ENCODE measurements at regions not wholly inside any gene's neighbourhood (a gene's known extent, or its start where the extent isn't known, plus 50 kb on each side); places are given as distances from the start of the nearest gene placed in this dataset.

DNA sequence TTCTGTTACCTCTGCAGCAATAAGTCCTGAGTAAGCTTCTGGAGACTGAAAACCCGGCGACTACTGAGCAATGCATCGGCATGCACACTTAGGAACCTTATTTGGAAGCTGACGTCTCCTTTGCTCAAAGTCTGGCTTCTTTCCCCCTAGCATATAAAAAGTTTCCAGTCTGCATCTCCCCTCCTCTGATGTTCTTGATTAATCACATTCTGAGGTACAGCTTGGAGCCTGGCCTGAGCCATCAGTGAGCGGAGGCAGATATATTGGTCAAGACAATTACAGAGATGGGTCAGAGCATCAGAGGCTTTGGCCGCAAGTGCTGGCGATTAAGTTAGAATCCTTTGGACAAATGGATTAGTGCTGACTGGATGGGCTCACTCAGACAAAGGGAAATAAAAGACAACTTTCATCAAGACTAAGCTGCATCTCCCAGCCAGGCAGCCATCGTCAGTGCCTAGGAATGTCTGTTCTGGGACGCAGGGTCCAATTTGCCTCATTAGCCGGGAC lies 140.7 kb downstream of the MTX3 start:
- no peak for TF ChIP-seq CSDC2 (CRISPR knock-in tag; IDR thresholded peaks at IDR 0.05)
- no peak for TF ChIP-seq PPARA (CRISPR knock-in tag; IDR thresholded peaks at IDR 0.05; ENCODE audit: borderline replicate concordance)
- no peak for TF ChIP-seq RARB (CRISPR knock-in tag; IDR thresholded peaks at IDR 0.05)
- TF ChIP-seq ZNF8 (CRISPR knock-in tag; IDR thresholded peaks at IDR 0.05), result no peak
- TF ChIP-seq ZFP3 (CRISPR knock-in tag; IDR thresholded peaks at IDR 0.05), result no peak
- TF ChIP-seq ZC3H10 (CRISPR knock-in tag; IDR thresholded peaks at IDR 0.05), result no peak
- TF ChIP-seq, protein P1, sequence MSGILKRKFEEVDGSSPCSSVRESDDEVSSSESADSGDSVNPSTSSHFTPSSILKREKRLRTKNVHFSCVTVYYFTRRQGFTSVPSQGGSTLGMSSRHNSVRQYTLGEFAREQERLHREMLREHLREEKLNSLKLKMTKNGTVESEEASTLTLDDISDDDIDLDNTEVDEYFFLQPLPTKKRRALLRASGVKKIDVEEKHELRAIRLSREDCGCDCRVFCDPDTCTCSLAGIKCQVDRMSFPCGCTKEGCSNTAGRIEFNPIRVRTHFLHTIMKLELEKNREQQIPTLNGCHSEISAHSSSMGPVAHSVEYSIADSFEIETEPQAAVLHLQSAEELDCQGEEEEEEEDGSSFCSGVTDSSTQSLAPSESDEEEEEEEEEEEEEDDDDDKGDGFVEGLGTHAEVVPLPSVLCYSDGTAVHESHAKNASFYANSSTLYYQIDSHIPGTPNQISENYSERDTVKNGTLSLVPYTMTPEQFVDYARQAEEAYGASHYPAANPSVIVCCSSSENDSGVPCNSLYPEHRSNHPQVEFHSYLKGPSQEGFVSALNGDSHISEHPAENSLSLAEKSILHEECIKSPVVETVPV (CRISPR knock-in tag; IDR thresholded peaks at IDR 0.05), result no peak
- no peak for TF ChIP-seq OSR1 (CRISPR knock-in tag; IDR thresholded peaks at IDR 0.05)
- TF ChIP-seq TCF4 (CRISPR knock-in tag; IDR thresholded peaks at IDR 0.05; ENCODE audit: borderline replicate concordance), result no peak
- TF ChIP-seq GLIS3 (CRISPR knock-in tag; IDR thresholded peaks at IDR 0.05), result no peak
- TF ChIP-seq ARNTL (CRISPR knock-in tag; IDR thresholded peaks at IDR 0.05; ENCODE audit: borderline replicate concordance, low read depth), result no peak
- TF ChIP-seq BACH2 (CRISPR knock-in tag; IDR thresholded peaks at IDR 0.05; ENCODE audit: borderline replicate concordance), result no peak
- TF ChIP-seq, protein P2, sequence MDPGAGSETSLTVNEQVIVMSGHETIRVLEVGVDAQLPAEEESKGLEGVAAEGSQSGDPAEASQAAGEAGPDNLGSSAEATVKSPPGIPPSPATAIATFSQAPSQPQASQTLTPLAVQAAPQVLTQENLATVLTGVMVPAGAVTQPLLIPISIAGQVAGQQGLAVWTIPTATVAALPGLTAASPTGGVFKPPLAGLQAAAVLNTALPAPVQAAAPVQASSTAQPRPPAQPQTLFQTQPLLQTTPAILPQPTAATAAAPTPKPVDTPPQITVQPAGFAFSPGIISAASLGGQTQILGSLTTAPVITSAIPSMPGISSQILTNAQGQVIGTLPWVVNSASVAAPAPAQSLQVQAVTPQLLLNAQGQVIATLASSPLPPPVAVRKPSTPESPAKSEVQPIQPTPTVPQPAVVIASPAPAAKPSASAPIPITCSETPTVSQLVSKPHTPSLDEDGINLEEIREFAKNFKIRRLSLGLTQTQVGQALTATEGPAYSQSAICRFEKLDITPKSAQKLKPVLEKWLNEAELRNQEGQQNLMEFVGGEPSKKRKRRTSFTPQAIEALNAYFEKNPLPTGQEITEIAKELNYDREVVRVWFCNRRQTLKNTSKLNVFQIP (CRISPR knock-in tag; IDR thresholded peaks at IDR 0.05; ENCODE audit: borderline replicate concordance, low read depth), result no peak
- TF ChIP-seq ESRRG (CRISPR knock-in tag; IDR thresholded peaks at IDR 0.05), result no peak
- no peak for TF ChIP-seq ISL1 (CRISPR knock-in tag; IDR thresholded peaks at IDR 0.05)
- TF ChIP-seq ZNF565 (CRISPR knock-in tag; conservative IDR thresholded peaks at IDR 0.05; ENCODE audit: low read depth), result no peak
- no peak for TF ChIP-seq SNAI2 (CRISPR knock-in tag; IDR thresholded peaks at IDR 0.05)
- TF ChIP-seq, protein P3, sequence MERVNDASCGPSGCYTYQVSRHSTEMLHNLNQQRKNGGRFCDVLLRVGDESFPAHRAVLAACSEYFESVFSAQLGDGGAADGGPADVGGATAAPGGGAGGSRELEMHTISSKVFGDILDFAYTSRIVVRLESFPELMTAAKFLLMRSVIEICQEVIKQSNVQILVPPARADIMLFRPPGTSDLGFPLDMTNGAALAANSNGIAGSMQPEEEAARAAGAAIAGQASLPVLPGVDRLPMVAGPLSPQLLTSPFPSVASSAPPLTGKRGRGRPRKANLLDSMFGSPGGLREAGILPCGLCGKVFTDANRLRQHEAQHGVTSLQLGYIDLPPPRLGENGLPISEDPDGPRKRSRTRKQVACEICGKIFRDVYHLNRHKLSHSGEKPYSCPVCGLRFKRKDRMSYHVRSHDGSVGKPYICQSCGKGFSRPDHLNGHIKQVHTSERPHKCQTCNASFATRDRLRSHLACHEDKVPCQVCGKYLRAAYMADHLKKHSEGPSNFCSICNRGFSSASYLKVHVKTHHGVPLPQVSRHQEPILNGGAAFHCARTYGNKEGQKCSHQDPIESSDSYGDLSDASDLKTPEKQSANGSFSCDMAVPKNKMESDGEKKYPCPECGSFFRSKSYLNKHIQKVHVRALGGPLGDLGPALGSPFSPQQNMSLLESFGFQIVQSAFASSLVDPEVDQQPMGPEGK (CRISPR knock-in tag; IDR thresholded peaks at IDR 0.05; ENCODE audit: borderline replicate concordance), result no peak
- no peak for TF ChIP-seq TOX (CRISPR knock-in tag; IDR thresholded peaks at IDR 0.05; ENCODE audit: borderline replicate concordance)
- no peak for ATAC-seq

DNA sequence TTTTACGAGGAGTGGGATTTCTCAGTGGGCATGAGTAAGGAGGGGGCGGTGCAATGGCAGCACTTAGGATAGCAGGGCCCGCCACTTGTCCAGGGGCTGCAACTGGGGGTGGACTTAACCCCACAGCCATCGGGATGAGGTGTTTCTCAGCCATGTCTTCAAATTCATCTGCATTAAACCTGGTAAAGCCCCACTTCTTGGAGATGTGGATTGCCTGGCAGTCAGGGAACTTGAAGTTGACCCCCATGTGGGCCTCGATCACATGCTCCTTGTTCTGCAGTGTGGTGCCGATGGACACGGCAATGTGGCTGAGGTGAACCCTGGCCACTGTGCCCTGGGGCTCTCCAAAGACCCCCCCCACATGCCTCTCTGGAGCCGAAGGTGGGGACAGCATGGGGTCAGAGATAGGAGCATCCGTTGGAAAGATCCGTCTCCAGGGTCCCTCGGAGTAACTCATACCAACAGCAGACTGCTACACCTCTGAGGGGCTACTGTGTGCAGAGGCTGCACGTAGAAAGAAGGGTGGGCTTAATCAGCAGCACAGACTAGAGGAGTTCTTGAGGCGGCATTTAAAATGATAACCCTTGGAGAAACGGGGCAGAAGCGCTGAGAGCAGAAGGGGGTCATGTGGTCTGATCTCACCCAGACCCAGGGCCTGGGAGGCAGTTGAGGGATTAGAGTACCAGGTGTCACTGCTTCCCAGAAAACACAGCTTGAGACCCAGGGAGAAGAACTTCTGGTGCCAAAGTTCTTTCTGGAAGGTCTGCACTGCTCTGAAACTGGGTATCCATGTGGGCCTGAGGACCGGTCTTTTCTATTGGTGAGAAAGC lies 141.4 kb downstream of the MTX3 start:
- ATAC-seq, result no peak
- TF ChIP-seq ZNF565 (CRISPR knock-in tag; conservative IDR thresholded peaks at IDR 0.05; ENCODE audit: low read depth) (no peak), PPARA (CRISPR knock-in tag; IDR thresholded peaks at IDR 0.05; ENCODE audit: borderline replicate concordance) (no peak)
